Natural killer cell treated with Interleukin-12 subunit alpha and Interleukin-12 subunit beta and Interleukin-15 and Interleukin-18, amount 100 ng/mL, for 72 hours (primary cell): ENCODE measurements at regions not wholly inside any gene's neighbourhood (a gene's known extent, or its start where the extent isn't known, plus 50 kb on each side); places are given as distances from the start of the nearest gene placed in this dataset.

Experiments
- ATAC-seq, 2 donors: fragments of 150-1000 bp; cut with Tn5 transposase in 1 of 2; sonication (Bioruptor Pico), chemical (Tn5 transposase) in 1 of 2; 2 replicates each; pipeline ENCODE4 v1.10.0; 2021
- DNase-seq: peaks from one replicate; pipeline ENCODE4 v3.0.0; 2022; ENCODE audit warnings: low spot score
- H3K27ac Mint-ChIP-seq, 2 donors: 1 replicate in 1 of 2; 2 replicates in 1 of 2; pipeline ENCODE4 v1.8.0; 2022; ENCODE audit warnings: mixed read lengths in 2 of 2, mild to moderate bottlenecking in 1 of 2, moderate library complexity in 1 of 2
- H3K27me3 Mint-ChIP-seq, 2 donors: 1 replicate in 1 of 2; 2 replicates in 1 of 2; pipeline ENCODE4 v1.8.0; 2022; ENCODE audit warnings: mixed read lengths in 2 of 2
- H3K36me3 Mint-ChIP-seq: one replicate; pipeline ENCODE4 v1.8.0; 2022; ENCODE audit warnings: mixed read lengths
- H3K4me1 Mint-ChIP-seq, 2 donors: 1 replicate in 1 of 2; 2 replicates in 1 of 2; pipeline ENCODE4 v1.8.0; 2022; ENCODE audit warnings: low read depth in 2 of 2, mixed read lengths in 2 of 2, mild to moderate bottlenecking in 1 of 2
- H3K4me3 Mint-ChIP-seq: one replicate; pipeline ENCODE4 v1.8.0; 2022; ENCODE audit warnings: mixed read lengths
- H3K9me3 Mint-ChIP-seq: 2 replicates; pipeline ENCODE4 v1.8.0; 2022; ENCODE audit warnings: mixed read lengths

GRCh38 chr4:158071931-158072330 lies 100.9 kb downstream of the GASK1B start:
- Mint-ChIP-seq H3K27me3 (no peaks in the 10 kb centered on the region), H3K4me3 (no peak overlapping the region), H3K9me3 (no peaks in the 10 kb centered on the region), H3K4me1 (no peaks in the 10 kb centered on the region), H3K27ac (no peak overlapping the region), H3K36me3 (no peaks in the 10 kb centered on the region)
- no peak for DNase-seq
- no peak for ATAC-seq

- DNase-seq, result no peak
- Mint-ChIP-seq H3K27ac (no peak overlapping the region), H3K27me3 (no peaks in the 10 kb centered on the region), H3K9me3 (peaks cover 3% of the 10 kb centered on the region), H3K4me1 (no peaks in the 10 kb centered on the region), H3K4me3 (no peak overlapping the region), H3K36me3 (no peaks in the 10 kb centered on the region)
- ATAC-seq, result no peak
Observed at GRCh38 chr4:158068068-158068467, 104.8 kb downstream of the GASK1B start.

DNA sequence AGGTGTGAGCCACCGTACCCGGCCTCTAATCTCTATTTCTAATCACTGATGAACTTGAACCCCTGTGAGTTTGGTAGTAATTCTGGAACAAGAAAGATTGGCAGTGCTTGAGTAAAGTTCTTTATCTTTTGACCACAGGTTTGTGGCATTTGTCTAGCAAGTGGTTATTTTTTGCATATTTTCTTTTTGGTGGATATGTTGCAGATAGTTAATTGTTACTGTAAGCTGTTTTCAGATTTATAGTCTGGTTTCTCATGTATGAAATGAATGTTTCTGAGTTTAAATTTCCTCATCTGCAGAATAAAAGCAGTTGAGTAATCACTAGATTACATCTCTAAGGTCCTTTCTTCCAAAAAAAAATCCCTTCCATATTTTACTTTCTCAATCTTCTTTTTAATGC lies 105.2 kb downstream of the GASK1B start:
- no peak overlapping the region for H3K27ac Mint-ChIP-seq
- DNase-seq, result no peak
- no peak overlapping the region for H3K4me3 Mint-ChIP-seq
- peaks cover 3% of the 10 kb centered on the region for H3K9me3 Mint-ChIP-seq
- H3K4me1 Mint-ChIP-seq, result no peaks in the 10 kb centered on the region
- no peaks in the 10 kb centered on the region for H3K36me3 Mint-ChIP-seq
- no peaks in the 10 kb centered on the region for H3K27me3 Mint-ChIP-seq
- no peak for ATAC-seq

- no peaks in the 10 kb centered on the region for H3K4me1 Mint-ChIP-seq
- H3K4me3 Mint-ChIP-seq, result no peak overlapping the region
- H3K36me3 Mint-ChIP-seq, result no peaks in the 10 kb centered on the region
- ATAC-seq, result no peak
- H3K27ac Mint-ChIP-seq, result no peak overlapping the region
- DNase-seq, result no peak
- H3K9me3 Mint-ChIP-seq, result peaks cover 3% of the 10 kb centered on the region
- H3K27me3 Mint-ChIP-seq, result no peaks in the 10 kb centered on the region
Observed at GRCh38 chr4:158065603-158066002, 107.2 kb downstream of the GASK1B start.

DNA sequence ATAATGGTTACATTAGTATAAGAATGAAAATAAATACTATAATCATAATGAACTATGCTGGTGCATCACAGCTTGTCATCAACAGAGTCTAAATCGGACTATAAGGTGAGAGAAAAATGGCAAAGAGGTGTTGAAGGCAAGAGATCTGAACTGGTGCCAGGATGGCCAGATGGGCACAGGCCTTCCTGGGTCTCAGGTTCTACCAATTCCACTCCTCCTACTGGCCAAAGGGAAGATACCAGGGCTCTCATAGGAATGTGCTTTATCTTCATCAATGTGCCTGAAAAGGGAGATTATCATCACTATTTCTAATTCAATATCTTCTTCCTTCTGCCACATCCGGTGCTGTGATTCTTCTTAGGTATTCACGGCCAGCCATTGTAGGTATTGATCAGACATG lies 107.6 kb downstream of the GASK1B start:
- H3K4me3 Mint-ChIP-seq, result no peak overlapping the region
- H3K9me3 Mint-ChIP-seq, result peaks cover 3% of the 10 kb centered on the region
- H3K27me3 Mint-ChIP-seq, result no peaks in the 10 kb centered on the region
- no peaks in the 10 kb centered on the region for H3K4me1 Mint-ChIP-seq
- ATAC-seq, result no peak
- no peak for DNase-seq
- no peaks in the 10 kb centered on the region for H3K36me3 Mint-ChIP-seq
- no peak overlapping the region for H3K27ac Mint-ChIP-seq

DNA sequence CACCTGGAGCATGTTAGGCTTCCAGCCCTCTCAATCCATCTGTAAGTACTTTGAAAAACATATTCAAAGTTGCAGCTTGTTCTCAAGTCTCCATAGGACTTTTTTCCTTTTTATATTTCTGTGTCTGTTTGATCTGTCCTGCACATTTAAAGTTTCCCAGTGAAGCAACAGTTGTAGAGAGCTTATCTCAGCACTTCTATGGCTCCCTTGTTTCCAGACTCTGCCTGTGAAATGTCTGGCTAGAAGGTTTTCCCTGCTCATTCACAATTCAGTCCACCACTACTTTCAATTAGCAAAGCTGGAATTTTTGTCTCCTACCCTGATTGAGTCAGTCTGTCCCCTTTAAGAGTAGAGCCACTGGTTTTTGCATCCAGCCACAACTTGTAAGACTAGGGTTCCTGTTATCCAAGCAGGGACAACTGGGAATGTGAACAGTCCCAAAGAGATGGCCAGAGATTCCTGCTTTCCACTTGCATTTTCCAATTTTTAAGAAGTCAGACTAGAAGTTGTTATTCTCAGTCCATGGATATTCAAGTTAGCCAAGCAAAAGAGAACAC lies 116.1 kb downstream of the GASK1B start:
- Mint-ChIP-seq H3K4me3 (no peak overlapping the region), H3K9me3 (peaks cover 11% of the 10 kb centered on the region), H3K36me3 (no peaks in the 10 kb centered on the region), H3K4me1 (no peaks in the 10 kb centered on the region), H3K27ac (no peak overlapping the region), H3K27me3 (no peaks in the 10 kb centered on the region)
- no peak for DNase-seq
- ATAC-seq, result no peak

DNA sequence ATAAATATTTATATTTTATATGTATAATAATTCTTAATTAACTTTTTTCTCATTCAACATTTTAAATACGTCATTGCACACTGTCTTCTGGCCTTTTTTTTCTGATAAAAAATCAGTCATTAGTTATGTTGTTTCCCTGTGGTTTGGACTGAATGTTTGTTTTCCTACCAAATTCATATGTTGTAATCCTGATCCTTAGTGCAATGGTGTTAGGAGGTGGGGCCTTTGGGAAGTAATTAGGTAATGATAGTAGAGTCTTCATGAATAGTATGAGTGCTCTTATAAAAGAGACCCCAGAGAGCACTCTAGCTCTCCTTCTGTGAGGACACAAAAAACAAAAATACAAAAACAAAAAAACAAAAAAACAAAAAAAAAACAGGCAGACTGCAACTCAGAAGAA lies 117.2 kb downstream of the GASK1B start:
- no peaks in the 10 kb centered on the region for H3K4me1 Mint-ChIP-seq
- no peak overlapping the region for H3K27ac Mint-ChIP-seq
- peaks cover 11% of the 10 kb centered on the region for H3K9me3 Mint-ChIP-seq
- no peaks in the 10 kb centered on the region for H3K36me3 Mint-ChIP-seq
- DNase-seq (no peak), ATAC-seq (no peak)
- H3K4me3 Mint-ChIP-seq, result no peak overlapping the region
- H3K27me3 Mint-ChIP-seq, result no peaks in the 10 kb centered on the region

GRCh38 chr4:158053801-158054200 lies 119.0 kb downstream of the GASK1B start:
- ATAC-seq (no peak), DNase-seq (no peak)
- H3K27ac Mint-ChIP-seq, result no peak overlapping the region
- H3K9me3 Mint-ChIP-seq, result peaks cover 11% of the 10 kb centered on the region
- H3K4me3 Mint-ChIP-seq, result no peak overlapping the region
- no peaks in the 10 kb centered on the region for H3K27me3 Mint-ChIP-seq
- no peaks in the 10 kb centered on the region for H3K36me3 Mint-ChIP-seq
- no peaks in the 10 kb centered on the region for H3K4me1 Mint-ChIP-seq

GRCh38 chr4:158053086-158053485 lies 119.7 kb downstream of the GASK1B start:
- no peaks in the 10 kb centered on the region for H3K36me3 Mint-ChIP-seq
- no peak overlapping the region for H3K4me3 Mint-ChIP-seq
- no peak for ATAC-seq
- H3K9me3 Mint-ChIP-seq, result peaks cover 15% of the 10 kb centered on the region
- no peak overlapping the region for H3K27ac Mint-ChIP-seq
- no peaks in the 10 kb centered on the region for H3K4me1 Mint-ChIP-seq
- no peak for DNase-seq
- no peaks in the 10 kb centered on the region for H3K27me3 Mint-ChIP-seq

GRCh38 chr4:158051401-158052235 lies 121.2 kb downstream of the GASK1B start:
- peaks cover 13% of the 10 kb centered on the region for H3K9me3 Mint-ChIP-seq
- no peak overlapping the region for H3K27ac Mint-ChIP-seq
- no peaks in the 10 kb centered on the region for H3K36me3 Mint-ChIP-seq

DNA sequence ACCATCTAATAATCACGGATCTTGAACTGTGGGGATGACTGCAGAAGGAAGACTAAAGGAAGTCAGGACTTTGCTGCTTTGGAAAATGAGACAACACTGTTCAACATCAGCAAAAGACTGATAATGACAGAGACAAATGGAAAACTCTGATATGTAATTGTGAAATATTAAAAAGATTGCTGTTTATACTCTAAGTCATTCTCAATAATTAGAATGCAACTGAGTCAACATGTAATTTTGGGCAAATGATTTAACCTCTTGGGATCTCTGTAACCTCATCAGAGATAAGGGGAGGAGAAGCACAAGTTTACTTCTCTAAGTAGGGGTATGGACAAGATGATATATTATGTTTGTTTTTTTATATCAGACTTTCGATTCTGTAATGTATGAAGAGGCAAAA lies 121.9 kb downstream of the GASK1B start:
- H3K27ac Mint-ChIP-seq, result no peak overlapping the region
- peaks cover 5% of the 10 kb centered on the region for H3K36me3 Mint-ChIP-seq
- no peak overlapping the region for H3K4me3 Mint-ChIP-seq

More at GRCh38 chr4:158051401-158052235, 121.2 kb downstream of the GASK1B start:
- no peak overlapping the region for H3K4me3 Mint-ChIP-seq
- no peak for ATAC-seq
- no peak for DNase-seq
- no peaks in the 10 kb centered on the region for H3K4me1 Mint-ChIP-seq
- no peaks in the 10 kb centered on the region for H3K27me3 Mint-ChIP-seq

GRCh38 chr4:158046345-158046744 lies 126.5 kb downstream of the GASK1B start:
- H3K27me3 Mint-ChIP-seq, result no peaks in the 10 kb centered on the region
- no peak for ATAC-seq
- H3K4me3 Mint-ChIP-seq, result no peak overlapping the region
- no peak overlapping the region for H3K27ac Mint-ChIP-seq
- DNase-seq, result no peak
- peaks cover 23% of the 10 kb centered on the region for H3K9me3 Mint-ChIP-seq
- H3K4me1 Mint-ChIP-seq, result no peaks in the 10 kb centered on the region
- H3K36me3 Mint-ChIP-seq, result peaks cover 9% of the 10 kb centered on the region

More for the DNA sequence above, 121.9 kb downstream of the GASK1B start:
- H3K4me1 Mint-ChIP-seq, result no peaks in the 10 kb centered on the region
- no peaks in the 10 kb centered on the region for H3K27me3 Mint-ChIP-seq
- ATAC-seq (no peak), DNase-seq (no peak)
- H3K9me3 Mint-ChIP-seq, result peaks cover 13% of the 10 kb centered on the region

GRCh38 chr4:158043971-158044618 lies 128.7 kb downstream of the GASK1B start:
- Mint-ChIP-seq H3K27ac (no peak overlapping the region), H3K4me3 (no peak overlapping the region), H3K4me1 (no peaks in the 10 kb centered on the region), H3K27me3 (no peaks in the 10 kb centered on the region), H3K9me3 (peaks cover 29% of the 10 kb centered on the region), H3K36me3 (peaks cover 10% of the 10 kb centered on the region)
- ATAC-seq (no peak), DNase-seq (no peak)

DNA sequence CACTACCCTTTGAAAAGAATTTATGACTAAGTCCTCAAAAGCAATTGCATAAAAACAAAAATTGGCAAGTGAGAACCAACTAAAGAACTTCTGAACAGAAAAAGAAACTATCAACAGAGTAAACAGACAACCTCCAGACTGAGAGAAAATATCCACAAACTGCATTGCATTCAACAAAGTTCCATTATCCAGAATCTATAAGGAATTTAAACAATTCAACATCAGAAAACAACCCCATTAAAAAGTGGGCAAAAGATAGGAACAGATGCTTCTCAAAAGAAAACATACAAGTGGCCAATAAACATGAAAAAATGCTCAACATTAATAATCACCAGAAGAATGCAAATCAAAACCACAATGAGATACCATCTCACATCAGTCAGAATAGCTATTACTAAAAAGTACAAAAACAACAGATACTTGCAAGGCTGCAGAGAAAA lies 130.2 kb downstream of the GASK1B start:
- no peaks in the 10 kb centered on the region for H3K27me3 Mint-ChIP-seq
- H3K9me3 Mint-ChIP-seq, result peaks cover 23% of the 10 kb centered on the region
- H3K27ac Mint-ChIP-seq, result no peak overlapping the region
- H3K36me3 Mint-ChIP-seq, result peaks cover 10% of the 10 kb centered on the region
- no peaks in the 10 kb centered on the region for H3K4me1 Mint-ChIP-seq
- ATAC-seq (no peak), DNase-seq (no peak)
- no peak overlapping the region for H3K4me3 Mint-ChIP-seq
